ENCODE measurements at regions not wholly inside any gene's neighbourhood (a gene's known extent, or its start where the extent isn't known, plus 50 kb on each side); places are given as distances from the start of the nearest gene placed in this dataset.

GRCh38 chr7:110084181-110084807 lies 1006.6 kb upstream of the LRRN3 start:
- Histone ChIP-seq H3K27me3 (no peaks in the 10 kb centered on the region), H3K4me2 (no peak overlapping the region), H3K9ac (no peak overlapping the region), H2AFZ (replicated peaks) (peak overlapping the region; percentile 8), H3K4me3 (no peak overlapping the region), H3K36me3 (no peaks in the 10 kb centered on the region), H3K27ac (no peak overlapping the region), H3F3A (ENCODE audit: low read depth) (no peaks in the 10 kb centered on the region), H3K9me3 (ENCODE audit: low read depth) (no peaks in the 10 kb centered on the region), H3K79me2 (ENCODE audit: low read depth) (no peaks in the 10 kb centered on the region), H4K20me1 (ENCODE audit: low read depth) (no peaks in the 10 kb centered on the region), H3K4me1 (no peaks in the 10 kb centered on the region)
- Mint-ChIP-seq H3K9me3 (peaks cover under 1% of the 10 kb centered on the region), H3K27ac (no peak overlapping the region), H3K27me3 (ENCODE audit: insufficient read depth, low read depth) (no peaks in the 10 kb centered on the region), H3K4me3 (no peak overlapping the region), H3K4me1 (no peaks in the 10 kb centered on the region), H3K36me3 (no peaks in the 10 kb centered on the region)
- DNase-seq (ENCODE audit: low spot score), result no peak
- no peak for TF ChIP-seq EZH2 (IDR thresholded peaks at IDR 0.05)
- TF ChIP-seq EZH2phosphoT487 (IDR thresholded peaks at IDR 0.05), result no peak
- TF ChIP-seq CTCF (IDR thresholded peaks at IDR 0.05), result no peak

GRCh38 chr7:110090110-110090820 lies 1000.7 kb upstream of the LRRN3 start:
- H3K9ac ChIP-seq, result no peak overlapping the region
- no peak overlapping the region for H3K4me2 ChIP-seq
- Mint-ChIP-seq H3K4me3 (no peak overlapping the region), H3K27me3 (ENCODE audit: insufficient read depth, low read depth) (no peaks in the 10 kb centered on the region), H3K9me3 (peaks cover 9% of the 10 kb centered on the region), H3K36me3 (no peaks in the 10 kb centered on the region), H3K4me1 (no peaks in the 10 kb centered on the region), H3K27ac (no peak overlapping the region)
- H2AFZ ChIP-seq (replicated peaks), result no peak overlapping the region
- no peak overlapping the region for H3K4me3 ChIP-seq
- H3K79me2 ChIP-seq (ENCODE audit: low read depth), result no peaks in the 10 kb centered on the region
- H3K27me3 ChIP-seq, result no peaks in the 10 kb centered on the region
- no peaks in the 10 kb centered on the region for H4K20me1 ChIP-seq (ENCODE audit: low read depth)
- H3K36me3 ChIP-seq, result no peaks in the 10 kb centered on the region
- TF ChIP-seq EZH2 (IDR thresholded peaks at IDR 0.05), result no peak
- peak; percentile 45 for TF ChIP-seq CTCF (IDR thresholded peaks at IDR 0.05)
- TF ChIP-seq EZH2phosphoT487 (IDR thresholded peaks at IDR 0.05), result no peak
- no peak overlapping the region for H3K27ac ChIP-seq
- DNase-seq (ENCODE audit: low spot score), result peak; percentile 15
- H3K9me3 ChIP-seq (ENCODE audit: low read depth), result no peaks in the 10 kb centered on the region
- H3K4me1 ChIP-seq, result no peaks in the 10 kb centered on the region
- H3F3A ChIP-seq (ENCODE audit: low read depth), result no peaks in the 10 kb centered on the region

DNA sequence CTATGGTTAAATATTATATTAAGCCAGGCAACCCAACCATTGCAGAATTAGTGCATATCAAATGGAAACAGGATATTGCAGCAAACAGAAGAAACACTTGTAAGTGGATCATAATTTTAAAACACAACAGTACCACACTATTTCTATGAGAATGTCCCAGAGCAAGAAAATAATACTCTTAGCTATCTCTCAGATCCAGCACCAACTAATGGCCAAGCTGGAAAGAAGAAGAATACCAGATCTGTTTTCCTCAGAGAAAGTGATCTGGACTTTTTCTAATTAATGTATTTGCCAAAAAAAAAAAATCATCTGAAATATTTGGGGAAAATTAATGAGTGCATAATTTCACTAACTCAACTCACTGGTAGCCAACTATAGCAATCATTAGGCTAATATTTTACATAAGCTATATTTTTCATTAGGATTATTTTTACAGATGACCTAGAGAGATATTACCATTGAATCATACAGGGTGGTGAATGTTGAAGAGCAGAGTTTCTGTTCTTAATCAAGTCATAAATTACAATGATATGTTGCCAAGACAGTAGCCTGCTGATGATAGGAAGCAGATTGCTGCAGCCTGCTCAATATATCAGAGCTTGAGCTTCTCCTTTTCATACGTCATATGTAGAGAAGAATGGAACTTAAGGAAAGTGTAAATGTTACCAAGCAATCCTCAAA lies 995.4 kb upstream of the LRRN3 start:
- Histone ChIP-seq H3K27me3 (no peaks in the 10 kb centered on the region), H2AFZ (replicated peaks) (no peak overlapping the region), H3K9me3 (ENCODE audit: low read depth) (no peaks in the 10 kb centered on the region), H3K79me2 (ENCODE audit: low read depth) (no peaks in the 10 kb centered on the region), H3K4me1 (no peaks in the 10 kb centered on the region), H3K9ac (no peak overlapping the region), H3K36me3 (no peaks in the 10 kb centered on the region), H3K27ac (no peak overlapping the region), H3K4me2 (no peak overlapping the region), H3F3A (ENCODE audit: low read depth) (no peaks in the 10 kb centered on the region), H3K4me3 (no peak overlapping the region), H4K20me1 (ENCODE audit: low read depth) (no peaks in the 10 kb centered on the region)
- Mint-ChIP-seq H3K9me3 (peaks cover 14% of the 10 kb centered on the region), H3K27me3 (ENCODE audit: insufficient read depth, low read depth) (no peaks in the 10 kb centered on the region), H3K27ac (no peak overlapping the region), H3K4me1 (no peaks in the 10 kb centered on the region), H3K4me3 (no peak overlapping the region), H3K36me3 (no peaks in the 10 kb centered on the region)
- no peak for DNase-seq (ENCODE audit: low spot score)
- TF ChIP-seq CTCF (IDR thresholded peaks at IDR 0.05) (no peak), EZH2phosphoT487 (IDR thresholded peaks at IDR 0.05) (no peak), EZH2 (IDR thresholded peaks at IDR 0.05) (no peak)

All from neural progenitor cell (in vitro differentiated cells).